Adrenal gland (tissue), 5 donors: ENCODE measurements at regions not wholly inside any gene's neighbourhood (a gene's known extent, or its start where the extent isn't known, plus 50 kb on each side); places are given as distances from the start of the nearest gene placed in this dataset.

Experiments
- CTCF ChIP-seq, 6 experiments: fragments of 450-650 bp in 4 of 6; fragments of 200-600 bp in 2 of 6; sonication (generic) in 1 of 6; IDR thresholded peaks; 1 replicate in 5 of 6; 2 replicates in 1 of 6; pipeline versions ENCODE4 v1.5.1 to v1.8.0; 2016 to 2021; ENCODE audit warnings: antibody characterized with exemption in 6 of 6, mild to moderate bottlenecking in 2 of 6, moderate library complexity in 1 of 6
- POLR2A ChIP-seq, 2 donors: fragments of 450-650 bp; IDR thresholded peaks; one replicate each; pipeline ENCODE4 v1.6.1; 2017; ENCODE audit warnings: antibody characterized with exemption in 2 of 2, mild to moderate bottlenecking in 2 of 2, moderate library complexity in 1 of 2
- donor health status: DM: no; HTN: no; CAD: no.

DNA sequence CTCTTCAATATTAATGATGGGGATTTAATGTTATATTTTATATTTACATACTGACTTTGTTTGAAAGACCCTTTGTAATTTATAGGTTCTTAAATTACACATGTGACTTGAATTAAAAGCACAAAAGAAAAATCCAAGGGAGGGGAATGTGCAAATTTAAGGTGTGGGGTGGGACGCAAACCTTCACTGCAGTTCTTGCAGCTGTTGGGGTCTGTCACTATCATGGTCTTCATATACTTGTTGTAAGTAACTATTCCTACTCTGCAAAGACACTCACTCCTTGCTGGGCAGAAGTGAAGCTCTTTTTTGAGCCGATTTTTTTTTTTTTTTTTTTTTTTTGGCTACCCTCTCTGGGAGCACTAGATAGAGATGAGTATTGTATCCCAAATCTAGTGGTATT lies 505.3 kb downstream of the ARHGEF28 start:
- TF ChIP-seq CTCF (IDR thresholded peaks at IDR 0.05), result no peak
- no peak for TF ChIP-seq POLR2A (IDR thresholded peaks at IDR 0.05)
